K562 (cell line): ENCODE measurements at regions not wholly inside any gene's neighbourhood (a gene's known extent, or its start where the extent isn't known, plus 50 kb on each side); places are given as distances from the start of the nearest gene placed in this dataset.

Source experiments
- ATAC-seq: fragments of 200-7000 bp; cut with Tn5 transposase; 3 replicates; pipeline ENCODE4 v1.9.1; 2020; ENCODE audit warnings: moderate library complexity
- BruUV-seq: library from RNA; stranded (reverse); fragments of 400-500 nt; replicated peaks from 2 replicates; lab custom pipeline; 2021; lab: Mats Ljungman, UMichigan
- CTCF ChIA-PET: fragments of 300-600 bp; formaldehyde crosslinking; extraction: SDS; loops from one replicate; lab custom pipeline; 2021; ENCODE audit warnings: low intra/inter-chr PET ratio; lab: Yijun Ruan, JAX
- POLR2A ChIA-PET: fragments of 300-600, 350-650 bp; sonication (Branson Sonifier 250); formaldehyde crosslinking; extraction: SDS; loops from one replicate; lab custom pipeline; 2021; ENCODE audit warnings: antibody characterized with exemption, inconsistent platforms; lab: Yijun Ruan, JAX
- DNase-seq, 4 experiments: peaks; one replicate each; pipeline versions ENCODE4 v3.0.0 to v3.0.0-alpha.2; 2011 to 2018; ENCODE audit warnings: low spot score in 3 of 4, mixed read lengths in 3 of 4; ENCODE audit errors: extremely low read depth in 1 of 4
- FAIRE-seq: peaks from 2 replicates; lab custom pipeline; 2011; peaks lifted over from hg19 to GRCh38; lab: Jason Lieb, UNC
- H2AFZ ChIP-seq: 2 replicates; pipeline ENCODE4 v1.6.0; 2011; ENCODE audit warnings: low read depth, low read length, control low read depth, inconsistent platforms
- H3K27ac ChIP-seq: fragments of 200-600 bp; 3 replicates; pipeline ENCODE4 v1.8.0; 2011; ENCODE audit warnings: low read depth, mild to moderate bottlenecking, control low read depth, inconsistent platforms, low read length, moderate library complexity, mixed read lengths; ENCODE audit errors: extremely low read depth
- H3K27me3 ChIP-seq, 2 experiments: fragments of 300-600 bp in 1 of 2; 2 replicates in 1 of 2; 3 replicates in 1 of 2; pipeline versions ENCODE4 v1.6.0 to v1.8.0; 2011; ENCODE audit warnings: inconsistent platforms in 2 of 2, low read length in 2 of 2, mild to moderate bottlenecking in 1 of 2, mixed read lengths in 1 of 2, moderate library complexity in 1 of 2; ENCODE audit not compliant: control insufficient read depth in 2 of 2, insufficient read depth in 2 of 2
- H3K36me3 ChIP-seq: fragments of 300-600 bp; 3 replicates; pipeline ENCODE4 v1.8.0; 2011; ENCODE audit warnings: mild to moderate bottlenecking, low read length, inconsistent platforms; ENCODE audit not compliant: control insufficient read depth, insufficient read depth
- H3K4me1 ChIP-seq, 2 experiments: fragments of 200-600 bp in 1 of 2; replicated peaks in 1 of 2; 2 replicates in 1 of 2; 3 replicates in 1 of 2; pipeline versions ENCODE4 v1.5.1 to v1.8.0; 2011; ENCODE audit warnings: inconsistent platforms in 2 of 2, low read length in 2 of 2, mild to moderate bottlenecking in 1 of 2, mixed read lengths in 1 of 2, moderate library complexity in 1 of 2; ENCODE audit not compliant: control insufficient read depth in 2 of 2, insufficient read depth in 2 of 2
- H3K4me2 ChIP-seq: 2 replicates; pipeline ENCODE4 v1.6.1; 2011; ENCODE audit warnings: low read length, control low read depth, inconsistent platforms, mixed read lengths; ENCODE audit not compliant: insufficient read depth
- H3K4me3 ChIP-seq: fragments of 200-600 bp; sonication (generic), shearing (Covaris generic); 2 replicates; pipeline ENCODE4 v1.5.1; 2016; ENCODE audit warnings: control low read depth, inconsistent platforms
- H3K79me2 ChIP-seq: fragments of 200-600 bp; 3 replicates; pipeline ENCODE4 v1.8.0; 2011; ENCODE audit warnings: low read length, inconsistent platforms; ENCODE audit not compliant: control insufficient read depth, insufficient read depth
- H3K9ac ChIP-seq, 2 experiments: 2 replicates each; pipeline versions ENCODE4 v1.6.0 to v1.6.1; 2011; ENCODE audit warnings: low read depth in 2 of 2, low read length in 2 of 2, control low read depth in 1 of 2, inconsistent platforms in 1 of 2, mild to moderate bottlenecking in 1 of 2, mixed read lengths in 1 of 2; ENCODE audit not compliant: insufficient read depth in 1 of 2
- H3K9me1 ChIP-seq: one replicate; pipeline ENCODE4 v1.6.0; 2011; ENCODE audit warnings: inconsistent platforms, mild to moderate bottlenecking, low read length, moderate library complexity; ENCODE audit not compliant: control insufficient read depth, insufficient read depth
- H3K9me3 ChIP-seq: replicated peaks from 2 replicates; pipeline ENCODE4 v1.5.1; 2011; ENCODE audit warnings: low read depth, low read length, inconsistent platforms; ENCODE audit not compliant: control insufficient read depth, insufficient read depth
- H4K20me1 ChIP-seq: replicated peaks from 2 replicates; pipeline ENCODE4 v1.6.1; 2011; ENCODE audit warnings: low read length, inconsistent platforms, mixed read lengths; ENCODE audit not compliant: control insufficient read depth, insufficient read depth
- BRCA1 ChIP-seq, 2 experiments: fragments of 450-650 bp in 1 of 2; sonication (generic) in 1 of 2; formaldehyde crosslinking in 1 of 2; IDR thresholded peaks; 2 replicates each; pipeline versions ENCODE4 v1.5.0 to v1.6.1; 2017 to 2020; ENCODE audit warnings: mild to moderate bottlenecking in 1 of 2, missing genetic modification reagents in 1 of 2
- FOXM1 ChIP-seq, 2 experiments: fragments of 450-650 bp in 1 of 2; sonication (generic) in 1 of 2; formaldehyde crosslinking in 1 of 2; IDR thresholded peaks; 2 replicates each; pipeline versions ENCODE4 v1.6.1 to v1.9.0; 2017 to 2022; ENCODE audit warnings: low read depth in 2 of 2, mild to moderate bottlenecking in 2 of 2, missing genetic modification reagents in 1 of 2, moderate library complexity in 1 of 2
- PHF20 ChIP-seq: fragments of 450-650 bp; IDR thresholded peaks from 2 replicates; pipeline ENCODE4 v1.6.1; 2018; ENCODE audit not compliant: partially characterized antibody
- RBBP5 ChIP-seq: fragments of 200-600 bp; sonication (generic); IDR thresholded peaks from 2 replicates; pipeline ENCODE4 v1.6.1; 2012; ENCODE audit warnings: borderline replicate concordance, mild to moderate bottlenecking, low read length, control low read depth, inconsistent platforms; ENCODE audit not compliant: insufficient read depth, poor library complexity, severe bottlenecking
- SMAD1 ChIP-seq: fragments of 150-350 bp; IDR thresholded peaks from 2 replicates; pipeline ENCODE4 v1.6.1; 2014; ENCODE audit warnings: low read length, low read depth; ENCODE audit not compliant: partially characterized antibody
- SMARCA4 ChIP-seq: fragments of 450-650 bp; IDR thresholded peaks from 2 replicates; pipeline ENCODE4 v1.6.1; 2016
- TAF7 ChIP-seq: fragments of 450-650 bp; IDR thresholded peaks from 2 replicates; pipeline ENCODE4 v1.6.1; 2016; ENCODE audit warnings: missing genetic modification characterization, missing compliant biosample characterization
- ZNF121 ChIP-seq: sonication (generic); formaldehyde crosslinking; conservative IDR thresholded peaks from 2 replicates; pipeline ENCODE4 v1.8.0; 2022; ENCODE audit warnings: missing genetic modification reagents
- ZNF134 ChIP-seq: fragments of 250-450 bp; sonication (Bioruptor Pico); conservative IDR thresholded peaks from 2 replicates; pipeline ENCODE4 v1.4.0; 2020
- ZNF212 ChIP-seq: fragments of 450-650 bp; formaldehyde crosslinking; IDR thresholded peaks from 2 replicates; pipeline ENCODE4 v1.4.0; 2020; ENCODE audit warnings: mild to moderate bottlenecking
- ZNF253 ChIP-seq: fragments of 250-450 bp; sonication (Bioruptor Pico); conservative IDR thresholded peaks from 2 replicates; pipeline ENCODE4 v1.6.1; 2021; ENCODE audit warnings: mild to moderate bottlenecking
- ZNF695 ChIP-seq: fragments of 450-650 bp; formaldehyde crosslinking; IDR thresholded peaks from 2 replicates; pipeline ENCODE4 v1.4.0; 2020; ENCODE audit warnings: mild to moderate bottlenecking, moderate library complexity
- ZNF717 ChIP-seq: fragments of 250-450 bp; sonication (Bioruptor Pico); IDR thresholded peaks from 2 replicates; pipeline ENCODE4 v1.5.0; 2021
- WGBS: fragments of 100-300 bp; shearing (Covaris generic); methylation state at CpG from one replicate; pipeline ENCODE4 v1.1.6; 2016; ENCODE audit warnings: low coverage, mixed read lengths; ENCODE audit not compliant: insufficient coverage; ENCODE audit errors: missing lambda C conversion rate; 5-methylcytosine and 5-hydroxymethylcytosine counted together
- in situ Hi-C: fragments of 300-500 bp; cut with MboI; formaldehyde crosslinking; loops from 4 replicates; pipeline ENCODE4 v1.15.0; 2018; ENCODE audit warnings: inconsistent platforms, mixed read lengths
- intact Hi-C: fragments of 100-400 bp; cut with micrococcal nuclease; formaldehyde crosslinking; loops from 2 replicates; pipeline ENCODE4 v1.14.2; 2022
- TF ChIP-seq, protein P1 (sequence below): fragments of 250-450 bp; sonication (Bioruptor Pico); IDR thresholded peaks from 2 replicates; pipeline ENCODE4 v1.8.0; 2022; ENCODE audit warnings: moderate library complexity, mild to moderate bottlenecking, inconsistent platforms
- TF ChIP-seq, protein P2 (sequence below): fragments of 450-650 bp; IDR thresholded peaks from 2 replicates; pipeline ENCODE4 v1.6.1; 2016; ENCODE audit warnings: low read depth, mild to moderate bottlenecking, moderate library complexity
- TF ChIP-seq, protein P3 (sequence below): fragments of 250-450 bp; sonication (Bioruptor Pico); IDR thresholded peaks from 2 replicates; pipeline ENCODE4 v1.5.0; 2021
- TF ChIP-seq, protein P4 (sequence below): fragments of 250-450 bp; sonication (Bioruptor Pico); IDR thresholded peaks from 2 replicates; pipeline ENCODE4 v1.5.0; 2021

DNA sequence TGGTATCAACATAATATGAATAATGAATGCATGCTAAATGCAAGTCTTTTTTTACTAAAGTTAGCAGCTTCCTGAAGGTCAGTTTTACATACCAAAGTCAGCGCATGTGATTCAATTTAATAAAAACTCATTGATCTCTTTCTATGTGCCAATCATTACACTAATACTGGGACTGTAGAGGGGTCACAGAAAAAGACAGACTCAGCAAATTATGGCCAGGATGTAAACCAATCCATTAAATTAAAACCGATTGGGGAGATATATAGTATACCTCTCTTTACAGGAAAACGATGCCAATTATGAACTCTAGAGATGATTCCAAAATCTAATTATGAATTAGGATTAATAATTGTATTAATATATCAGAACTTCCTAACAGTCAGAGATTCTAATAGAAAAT, 624.4 kb upstream of the PCDH20 start (continued):
- no peak for TF ChIP-seq RBBP5

DNA sequence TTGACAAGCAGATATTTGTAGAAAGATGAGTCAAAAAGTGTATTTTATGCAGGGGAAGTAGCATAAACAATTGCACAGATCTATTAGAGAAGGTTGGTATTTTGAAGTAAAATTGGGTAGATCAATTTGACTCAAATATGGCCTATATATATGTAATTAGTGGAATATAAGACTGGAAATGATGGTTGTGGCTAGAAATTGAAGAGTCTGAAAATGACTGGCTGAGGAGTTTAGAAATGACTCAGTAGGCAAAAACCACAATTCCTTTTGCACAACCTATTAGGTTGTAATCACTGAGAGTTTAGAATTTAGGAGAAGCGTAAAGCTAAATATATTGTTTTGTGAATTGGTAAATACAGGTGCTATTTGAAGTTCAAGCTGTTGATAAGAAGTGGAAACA, 622.6 kb upstream of the PCDH20 start:
- no peak overlapping the region for H3K27ac ChIP-seq
- H3K9me3 ChIP-seq = no peaks in the 10 kb centered on the region
- no peak overlapping the region for H3K4me2 ChIP-seq
- no peaks in the 10 kb centered on the region for H3K4me1 ChIP-seq
- no peak for DNase-seq
- H3K4me3 ChIP-seq = no peak overlapping the region
- no peak for TF ChIP-seq PHF20
- TF ChIP-seq, protein P1, sequence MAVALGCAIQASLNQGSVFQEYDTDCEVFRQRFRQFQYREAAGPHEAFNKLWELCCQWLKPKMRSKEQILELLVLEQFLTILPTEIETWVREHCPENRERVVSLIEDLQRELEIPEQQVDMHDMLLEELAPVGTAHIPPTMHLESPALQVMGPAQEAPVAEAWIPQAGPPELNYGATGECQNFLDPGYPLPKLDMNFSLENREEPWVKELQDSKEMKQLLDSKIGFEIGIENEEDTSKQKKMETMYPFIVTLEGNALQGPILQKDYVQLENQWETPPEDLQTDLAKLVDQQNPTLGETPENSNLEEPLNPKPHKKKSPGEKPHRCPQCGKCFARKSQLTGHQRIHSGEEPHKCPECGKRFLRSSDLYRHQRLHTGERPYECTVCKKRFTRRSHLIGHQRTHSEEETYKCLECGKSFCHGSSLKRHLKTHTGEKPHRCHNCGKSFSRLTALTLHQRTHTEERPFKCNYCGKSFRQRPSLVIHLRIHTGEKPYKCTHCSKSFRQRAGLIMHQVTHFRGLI (CRISPR knock-in tag) = no peak
- no peak for TF ChIP-seq ZNF253 (CRISPR knock-in tag)
- TF ChIP-seq ZNF134 (CRISPR knock-in tag) = no peak
- TF ChIP-seq SMAD1 = no peak
- no peak for TF ChIP-seq FOXM1 (IDR thresholded peaks at IDR 0.05; ENCODE audit: low read depth)
- TF ChIP-seq FOXM1 (CRISPR knock-in tag; IDR thresholded peaks at IDR 0.05; ENCODE audit: low read depth) = no peak
- TF ChIP-seq, protein P2, sequence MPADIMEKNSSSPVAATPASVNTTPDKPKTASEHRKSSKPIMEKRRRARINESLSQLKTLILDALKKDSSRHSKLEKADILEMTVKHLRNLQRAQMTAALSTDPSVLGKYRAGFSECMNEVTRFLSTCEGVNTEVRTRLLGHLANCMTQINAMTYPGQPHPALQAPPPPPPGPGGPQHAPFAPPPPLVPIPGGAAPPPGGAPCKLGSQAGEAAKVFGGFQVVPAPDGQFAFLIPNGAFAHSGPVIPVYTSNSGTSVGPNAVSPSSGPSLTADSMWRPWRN = no peak
- TF ChIP-seq, protein P3, sequence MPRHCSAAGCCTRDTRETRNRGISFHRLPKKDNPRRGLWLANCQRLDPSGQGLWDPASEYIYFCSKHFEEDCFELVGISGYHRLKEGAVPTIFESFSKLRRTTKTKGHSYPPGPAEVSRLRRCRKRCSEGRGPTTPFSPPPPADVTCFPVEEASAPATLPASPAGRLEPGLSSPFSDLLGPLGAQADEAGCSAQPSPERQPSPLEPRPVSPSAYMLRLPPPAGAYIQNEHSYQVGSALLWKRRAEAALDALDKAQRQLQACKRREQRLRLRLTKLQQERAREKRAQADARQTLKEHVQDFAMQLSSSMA = no peak
- no peak for TF ChIP-seq ZNF212 (CRISPR knock-in tag)
- no peak for TF ChIP-seq ZNF717 (CRISPR knock-in tag)
- TF ChIP-seq BRCA1 (IDR thresholded peaks at IDR 0.05) = no peak
- no peak for TF ChIP-seq BRCA1 (CRISPR knock-in tag; IDR thresholded peaks at IDR 0.05)
- TF ChIP-seq ZNF695 (CRISPR knock-in tag) = no peak
- no peak for TF ChIP-seq SMARCA4
- TF ChIP-seq TAF7 = no peak
- TF ChIP-seq ZNF121 = no peak
- TF ChIP-seq, protein P4, sequence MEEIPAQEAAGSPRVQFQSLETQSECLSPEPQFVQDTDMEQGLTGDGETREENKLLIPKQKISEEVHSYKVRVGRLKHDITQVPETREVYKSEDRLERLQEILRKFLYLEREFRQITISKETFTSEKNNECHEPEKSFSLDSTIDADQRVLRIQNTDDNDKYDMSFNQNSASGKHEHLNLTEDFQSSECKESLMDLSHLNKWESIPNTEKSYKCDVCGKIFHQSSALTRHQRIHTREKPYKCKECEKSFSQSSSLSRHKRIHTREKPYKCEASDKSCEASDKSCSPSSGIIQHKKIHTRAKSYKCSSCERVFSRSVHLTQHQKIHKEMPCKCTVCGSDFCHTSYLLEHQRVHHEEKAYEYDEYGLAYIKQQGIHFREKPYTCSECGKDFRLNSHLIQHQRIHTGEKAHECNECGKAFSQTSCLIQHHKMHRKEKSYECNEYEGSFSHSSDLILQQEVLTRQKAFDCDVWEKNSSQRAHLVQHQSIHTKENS (CRISPR knock-in tag) = no peak
- TF ChIP-seq, all 486 proteins: peak for 0
- no peaks in the 10 kb centered on the region for H3K27me3 ChIP-seq
- no peak overlapping the region for H2AFZ ChIP-seq
- H3K79me2 ChIP-seq = no peaks in the 10 kb centered on the region
- in situ Hi-C loops = no loop called here
- ATAC-seq (no peak), FAIRE-seq (no peak)
- no peaks in the 10 kb centered on the region for H3K36me3 ChIP-seq
- no peaks in the 10 kb centered on the region for H4K20me1 ChIP-seq
- no TSS peak for BruUV-seq
- 0% methylated on average over 1 of the region's 1 CpG for WGBS
- intact Hi-C loops = no loop called here
- POLR2A ChIA-PET = no interaction called here
- H3K9me1 ChIP-seq = no peaks in the 10 kb centered on the region
- CTCF ChIA-PET = no interaction called here
- H3K9ac ChIP-seq = no peak overlapping the region
